HG03064 (cell line): ENCODE measurements at regions not wholly inside any gene's neighbourhood (a gene's known extent, or its start where the extent isn't known, plus 50 kb on each side); places are given as distances from the start of the nearest gene placed in this dataset.

Experiments
- ATAC-seq: cut with Tn5 transposase; IDR thresholded peaks from one replicate; pipeline ENCODE4 v1.9.1; 2021; ENCODE audit warnings: low read depth; ENCODE audit not compliant: unreplicated experiment

- no peak for ATAC-seq
These were observed 220.5 kb downstream of the SLC6A15 start for GRCh38 chr12:84692071-84692470.

GRCh38 chr12:84691266-84691665 is 221.3 kb downstream of the SLC6A15 start:
- ATAC-seq = no peak

GRCh38 chr12:84689638-84690037 is 223.0 kb downstream of the SLC6A15 start:
- no peak for ATAC-seq

- no peak for ATAC-seq
These were observed 227.2 kb downstream of the SLC6A15 start for GRCh38 chr12:84685379-84685778.

GRCh38 chr12:84676787-84677186 is 235.8 kb downstream of the SLC6A15 start:
- no peak for ATAC-seq

- no peak for ATAC-seq
These were observed 250.8 kb downstream of the SLC6A15 start for GRCh38 chr12:84661786-84662185.

- ATAC-seq = no peak
These were observed 252.5 kb downstream of the SLC6A15 start for GRCh38 chr12:84660139-84660538.

- no peak for ATAC-seq
These were observed 253.7 kb downstream of the SLC6A15 start for GRCh38 chr12:84658877-84659276.

GRCh38 chr12:84656705-84657104 is 255.9 kb downstream of the SLC6A15 start:
- ATAC-seq = no peak

- ATAC-seq = no peak
These were observed 259.1 kb downstream of the SLC6A15 start for GRCh38 chr12:84653482-84653881.

GRCh38 chr12:84648425-84648824 is 264.2 kb downstream of the SLC6A15 start:
- no peak for ATAC-seq

- ATAC-seq = no peak
These were observed 267.7 kb downstream of the SLC6A15 start for GRCh38 chr12:84644908-84645307.

- ATAC-seq = no peak
These were observed 268.6 kb downstream of the SLC6A15 start for GRCh38 chr12:84643993-84644392.

- no peak for ATAC-seq
These were observed 270.6 kb downstream of the SLC6A15 start for GRCh38 chr12:84641940-84642545.

GRCh38 chr12:84638811-84639368 is 273.7 kb downstream of the SLC6A15 start:
- ATAC-seq = no peak

GRCh38 chr12:84637926-84638325 is 274.7 kb downstream of the SLC6A15 start:
- ATAC-seq = no peak

GRCh38 chr12:84636801-84637290 is 275.8 kb downstream of the SLC6A15 start:
- ATAC-seq = no peak

GRCh38 chr12:84634526-84634925 is 278.1 kb downstream of the SLC6A15 start:
- ATAC-seq = no peak

- no peak for ATAC-seq
These were observed 280.0 kb downstream of the SLC6A15 start for GRCh38 chr12:84632556-84632955.

GRCh38 chr12:84631020-84631419 is 281.6 kb downstream of the SLC6A15 start:
- no peak for ATAC-seq

- no peak for ATAC-seq
These were observed 285.0 kb downstream of the SLC6A15 start for GRCh38 chr12:84627593-84627992.

- no peak for ATAC-seq
These were observed 288.0 kb downstream of the SLC6A15 start for GRCh38 chr12:84624601-84625000.
